ENCODE measurements at regions not wholly inside any gene's neighbourhood (a gene's known extent, or its start where the extent isn't known, plus 50 kb on each side); places are given as distances from the start of the nearest gene placed in this dataset.
"Not testable (repeated sequence)": the region's sequence is repeated elsewhere in the genome, so short reads cannot be mapped to it uniquely, and the experiment has no call there.

GRCh38 chr9:24067107-24067506, 241.1 kb upstream of the ELAVL2 start:
- DNase-seq = not testable (repeated sequence)

GRCh38 chr9:24059651-24060050, 233.6 kb upstream of the ELAVL2 start:
- DNase-seq = no peak

GRCh38 chr9:24051587-24051986, 225.5 kb upstream of the ELAVL2 start:
- DNase-seq = no peak

GRCh38 chr9:24050239-24050638, 224.2 kb upstream of the ELAVL2 start:
- not testable (repeated sequence) for DNase-seq

GRCh38 chr9:24045150-24045549, 219.1 kb upstream of the ELAVL2 start:
- no peak for DNase-seq

GRCh38 chr9:24044576-24044975, 218.5 kb upstream of the ELAVL2 start:
- DNase-seq = no peak

GRCh38 chr9:24041160-24041690, 215.2 kb upstream of the ELAVL2 start:
- DNase-seq = no peak

- no peak for DNase-seq
Measured at GRCh38 chr9:24036459-24036858, 210.4 kb upstream of the ELAVL2 start.

GRCh38 chr9:24035816-24036215, 209.8 kb upstream of the ELAVL2 start:
- no peak for DNase-seq

GRCh38 chr9:24011881-24012280, 185.8 kb upstream of the ELAVL2 start:
- DNase-seq = no peak

- DNase-seq = no peak
Measured at GRCh38 chr9:24011009-24011717, 185.1 kb upstream of the ELAVL2 start.

GRCh38 chr9:24009322-24009721, 183.3 kb upstream of the ELAVL2 start:
- no peak for DNase-seq

- no peak for DNase-seq
Measured at GRCh38 chr9:24007185-24007584, 181.1 kb upstream of the ELAVL2 start.

- DNase-seq = not testable (repeated sequence)
Measured at GRCh38 chr9:23991874-23992273, 165.8 kb upstream of the ELAVL2 start.

- no peak for DNase-seq
Measured at GRCh38 chr9:23979491-23979890, 153.5 kb upstream of the ELAVL2 start.

GRCh38 chr9:23962101-23962500, 136.1 kb upstream of the ELAVL2 start:
- no peak for DNase-seq

- DNase-seq = no peak
Measured at GRCh38 chr9:23945897-23946296, 119.9 kb upstream of the ELAVL2 start.

GRCh38 chr9:23941051-23941450, 115.0 kb upstream of the ELAVL2 start:
- DNase-seq = no peak

GRCh38 chr9:23938908-23939307, 112.9 kb upstream of the ELAVL2 start:
- DNase-seq = no peak

GRCh38 chr9:23934291-23934906, 108.4 kb upstream of the ELAVL2 start:
- no peak for DNase-seq

- DNase-seq = no peak
Measured at GRCh38 chr9:23933348-23933747, 107.3 kb upstream of the ELAVL2 start.

GRCh38 chr9:23926368-23926767, 100.3 kb upstream of the ELAVL2 start:
- DNase-seq = no peak

GRCh38 chr9:23914431-23915003, 88.5 kb upstream of the ELAVL2 start:
- DNase-seq = no peak

- DNase-seq = no peak
Measured at GRCh38 chr9:23907343-23907742, 81.3 kb upstream of the ELAVL2 start.
